SK-N-MC (cell line): ENCODE measurements at regions not wholly inside any gene's neighbourhood (a gene's known extent, or its start where the extent isn't known, plus 50 kb on each side); places are given as distances from the start of the nearest gene placed in this dataset.

Source experiments
- EZH2 ChIP-seq: fragments of 200-600 bp; sonication (generic); IDR thresholded peaks from one replicate; pipeline ENCODE4 v1.6.1; 2017; ENCODE audit warnings: antibody characterized with exemption
- POLR2AphosphoS5 ChIP-seq: IDR thresholded peaks from 2 replicates; pipeline ENCODE4 v1.6.1; 2012; ENCODE audit warnings: mild to moderate bottlenecking, low read depth, low read length, borderline replicate concordance

DNA sequence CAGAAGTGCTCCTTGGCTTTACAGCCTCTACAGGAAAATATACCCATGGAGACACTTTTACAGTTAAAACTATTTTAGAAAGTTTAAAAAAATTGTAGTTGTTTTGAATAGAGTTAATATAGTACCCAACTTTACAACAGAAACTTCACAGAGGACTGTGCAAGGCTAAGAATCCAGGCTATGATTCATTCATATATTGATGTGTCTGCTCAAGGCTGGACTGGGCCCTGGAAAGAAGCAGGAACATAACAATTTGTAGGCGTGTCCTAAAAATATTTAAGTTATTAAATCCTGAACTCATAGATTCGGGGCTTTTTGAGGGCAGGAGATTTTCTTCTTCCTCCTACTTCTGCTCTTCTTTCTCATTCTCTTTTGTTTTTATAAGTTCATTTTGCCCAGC, 291.5 kb upstream of the CCDC179 start:
- TF ChIP-seq POLR2AphosphoS5, result no peak
- no peak for TF ChIP-seq EZH2
